ENCODE measurements at regions not wholly inside any gene's neighbourhood (a gene's known extent, or its start where the extent isn't known, plus 50 kb on each side); places are given as distances from the start of the nearest gene placed in this dataset.

GRCh38 chr2:173456960-173457359 is 102.3 kb downstream of the CDCA7 start:
- Histone ChIP-seq H3K4me2 (ENCODE audit: insufficient read depth, insufficient read length, low read length) (no peak overlapping the region), H3K56ac (ENCODE audit: insufficient read length, low read depth, low read length) (no peak overlapping the region), H4K91ac (ENCODE audit: insufficient read length, low read depth, low read length) (no peak overlapping the region), H3K79me2 (ENCODE audit: insufficient read depth, low read length) (no peaks in the 10 kb centered on the region), H3K14ac (ENCODE audit: insufficient read depth, low read length) (no peak overlapping the region), H3K9me3 (ENCODE audit: control insufficient read depth, low read depth, low read length) (no peaks in the 10 kb centered on the region), H3K4ac (ENCODE audit: low read depth, low read length) (no peak overlapping the region), H3K18ac (ENCODE audit: insufficient read length, low read depth, low read length) (no peak overlapping the region), H3T11ph (ENCODE audit: low read length) (no peak overlapping the region), H4K5ac (ENCODE audit: insufficient read length, low read depth, low read length) (no peak overlapping the region), H4K20me1 (ENCODE audit: control insufficient read depth, insufficient read depth, insufficient read length) (no peaks in the 10 kb centered on the region), H2BK5ac (ENCODE audit: insufficient read length, low read length) (no peak overlapping the region), H3K27me3 (ENCODE audit: insufficient read depth, low read length) (no peaks in the 10 kb centered on the region), H2AK5ac (ENCODE audit: insufficient read length, low read length) (no peak overlapping the region), H3K27ac (ENCODE audit: insufficient read length, low read depth, low read length) (no peak overlapping the region), H4K8ac (replicated peaks; ENCODE audit: insufficient read length, low read depth, low read length) (no peak overlapping the region), H3K23me2 (ENCODE audit: insufficient read length, low read depth, low read length, poor library complexity, severe bottlenecking) (no peaks in the 10 kb centered on the region), H2BK120ac (ENCODE audit: low read depth, low read length, poor library complexity, severe bottlenecking) (no peak overlapping the region), H2AFZ (ENCODE audit: low read length) (no peak overlapping the region), H2BK12ac (ENCODE audit: insufficient read length, low read depth, low read length) (no peak overlapping the region), H2BK20ac (ENCODE audit: low read depth, low read length, poor library complexity, severe bottlenecking) (no peak overlapping the region), H3K4me1 (ENCODE audit: insufficient read depth, low read length) (no peaks in the 10 kb centered on the region), H2BK15ac (ENCODE audit: low read depth, low read length) (no peak overlapping the region), H3K79me1 (ENCODE audit: insufficient read depth, low read depth, low read length, poor library complexity, severe bottlenecking) (no peaks in the 10 kb centered on the region), H3K23ac (ENCODE audit: insufficient read length, low read depth, low read length) (no peak overlapping the region), H3K9ac (ENCODE audit: extremely low read depth, insufficient read length, low read length) (no peak overlapping the region)
- peaks cover 19 to 29% of the 10 kb centered on the region in 2 experiments for H3K4me1 Mint-ChIP-seq
- no peak for DNase-seq
- H3K27ac Mint-ChIP-seq, result no peak overlapping the region
- no peak for TF ChIP-seq CTCF (conservative IDR thresholded peaks at IDR 0.05)
- H3K36me3 Mint-ChIP-seq (ENCODE audit: insufficient read depth in 1 of 3, low read depth in 3 of 3), result peaks cover 0 to 4% (median 0%) of the 10 kb centered on the region in 3 experiments; a peak in 2 of 7 replicates
- no CpG with 5 or more reads among the region's 10 CpGs for WGBS (ENCODE audit: extremely low coverage, insufficient read length, low lambda C conversion rate)
- H3K4me3 Mint-ChIP-seq, result peak overlapping the region in 1 of 2 experiments; percentile 7; a peak in 2 of 5 replicates
- peaks cover 0 to 8% of the 10 kb centered on the region in 2 experiments; a peak in 1 of 5 replicates for H3K9me3 Mint-ChIP-seq
- peaks cover 29% of the 10 kb centered on the region for H3K27me3 Mint-ChIP-seq (ENCODE audit: low read depth)
